H1 (cell line): ENCODE measurements at regions not wholly inside any gene's neighbourhood (a gene's known extent, or its start where the extent isn't known, plus 50 kb on each side); places are given as distances from the start of the nearest gene placed in this dataset.

Experiments used
- CHD1 ChIP-seq: IDR thresholded peaks from 2 replicates; pipeline ENCODE4 v1.6.1; 2012; ENCODE audit warnings: low read depth, low read length, improper control_type of control experiment
- PHF8 ChIP-seq: fragments of 200-600 bp; sonication (generic); conservative IDR thresholded peaks from 2 replicates; pipeline ENCODE4 v1.7.1; 2012; ENCODE audit warnings: low read depth, mild to moderate bottlenecking, inconsistent platforms, low read length, moderate library complexity
- POLR2AphosphoS5 ChIP-seq: IDR thresholded peaks from 2 replicates; pipeline ENCODE4 v1.6.1; 2011; ENCODE audit warnings: low read depth, low read length
- SRF ChIP-seq: IDR thresholded peaks from 2 replicates; pipeline ENCODE4 v1.6.1; 2011; ENCODE audit warnings: mild to moderate bottlenecking, low read depth, low read length, moderate library complexity
- TCF12 ChIP-seq: IDR thresholded peaks from 2 replicates; pipeline ENCODE4 v1.6.1; 2011; ENCODE audit warnings: low read depth, mild to moderate bottlenecking, low read length
- TF ChIP-seq, protein P1 (sequence below): IDR thresholded peaks from 2 replicates; pipeline ENCODE4 v1.6.1; 2012; ENCODE audit warnings: low read length, inconsistent platforms

DNA sequence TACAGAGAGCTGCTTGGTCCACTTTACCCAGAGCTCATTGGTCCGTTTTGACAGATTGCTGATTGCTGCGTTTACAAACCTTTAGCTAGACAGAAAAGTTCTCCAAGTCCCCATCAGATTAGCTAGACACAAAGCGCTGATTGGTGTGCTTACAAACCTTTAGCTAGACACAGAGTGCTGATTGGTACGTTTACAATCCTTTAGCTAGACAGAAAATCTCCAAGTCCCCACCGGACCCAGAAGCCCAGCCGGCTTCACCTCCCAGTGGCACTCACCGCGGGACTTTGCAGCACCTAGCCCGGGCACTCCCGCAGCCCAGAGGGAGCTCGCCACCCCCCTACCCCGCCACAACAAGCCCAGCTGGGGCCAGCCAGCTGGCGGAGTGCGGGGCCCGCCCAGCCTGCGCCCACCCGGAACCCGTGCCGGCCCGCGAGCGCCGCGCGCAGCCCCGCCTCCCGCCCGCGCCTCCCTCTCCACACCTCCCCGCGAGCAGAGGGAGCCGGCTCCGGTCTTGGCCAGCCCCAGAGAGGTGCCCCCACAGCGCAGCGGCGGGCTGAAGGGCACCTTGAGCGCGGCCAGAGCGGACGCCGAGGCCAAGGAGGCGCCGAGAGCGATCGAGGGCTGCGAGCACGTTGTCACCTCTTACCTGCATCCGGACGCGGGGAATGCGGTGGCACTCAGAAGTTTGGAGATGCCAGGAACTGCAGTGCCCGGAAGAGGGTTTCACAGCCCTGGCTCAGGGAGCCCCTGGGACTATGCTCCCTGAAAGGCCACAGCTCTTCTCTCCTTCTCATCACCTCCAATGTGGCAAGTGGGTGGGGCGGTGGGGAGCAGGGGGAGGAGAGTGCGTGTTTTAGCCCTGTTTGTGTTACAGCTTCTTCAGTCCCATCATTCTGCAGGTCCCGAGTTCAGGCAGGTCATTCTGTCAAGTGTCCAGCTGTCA is 1504.5 kb downstream of the CDH11 start (continued):
- TF ChIP-seq, protein P1, sequence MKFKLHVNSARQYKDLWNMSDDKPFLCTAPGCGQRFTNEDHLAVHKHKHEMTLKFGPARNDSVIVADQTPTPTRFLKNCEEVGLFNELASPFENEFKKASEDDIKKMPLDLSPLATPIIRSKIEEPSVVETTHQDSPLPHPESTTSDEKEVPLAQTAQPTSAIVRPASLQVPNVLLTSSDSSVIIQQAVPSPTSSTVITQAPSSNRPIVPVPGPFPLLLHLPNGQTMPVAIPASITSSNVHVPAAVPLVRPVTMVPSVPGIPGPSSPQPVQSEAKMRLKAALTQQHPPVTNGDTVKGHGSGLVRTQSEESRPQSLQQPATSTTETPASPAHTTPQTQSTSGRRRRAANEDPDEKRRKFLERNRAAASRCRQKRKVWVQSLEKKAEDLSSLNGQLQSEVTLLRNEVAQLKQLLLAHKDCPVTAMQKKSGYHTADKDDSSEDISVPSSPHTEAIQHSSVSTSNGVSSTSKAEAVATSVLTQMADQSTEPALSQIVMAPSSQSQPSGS, result no peak
- TF ChIP-seq POLR2AphosphoS5, result no peak
- no peak for TF ChIP-seq TCF12
- no peak for TF ChIP-seq SRF
- TF ChIP-seq CHD1, result no peak
- no peak for TF ChIP-seq PHF8
